Body of pancreas (tissue), 4 donors: ENCODE measurements at regions not wholly inside any gene's neighbourhood (a gene's known extent, or its start where the extent isn't known, plus 50 kb on each side); places are given as distances from the start of the nearest gene placed in this dataset.

ENCODE experiments used
- ATAC-seq: fragments of 150-250 bp; one replicate; pipeline ENCODE4 v1.9.1; 2016
- DNase-seq, 4 donors: peaks; one replicate each; pipeline ENCODE4 v3.0.0-alpha.2; 2019
- H3K27ac ChIP-seq, 4 donors: fragments of 200-600 bp; sonication (generic); 1 replicate in 3 of 4; 2 replicates in 1 of 4; pipeline versions ENCODE4 v1.5.1 to v1.6.1; 2016 to 2019; ENCODE audit warnings: mild to moderate bottlenecking in 1 of 4, mixed read lengths in 1 of 4, moderate library complexity in 1 of 4
- H3K27me3 ChIP-seq, 2 donors: fragments of 200-600 bp; sonication (generic); one replicate each; pipeline ENCODE4 v1.6.0; 2016; ENCODE audit warnings: mild to moderate bottlenecking in 1 of 2
- H3K36me3 ChIP-seq, 2 donors: fragments of 200-600 bp; sonication (generic); replicated peaks in 1 of 2; 2 replicates each; pipeline ENCODE4 v1.5.1; 2016; ENCODE audit warnings: low read depth in 2 of 2; ENCODE audit not compliant: insufficient read depth in 1 of 2
- H3K4me1 ChIP-seq: fragments of 200-600 bp; sonication (generic); one replicate; pipeline ENCODE4 v1.6.0; 2016
- H3K4me3 ChIP-seq, 2 donors: fragments of 200-600 bp; sonication (generic); 1 replicate in 1 of 2; 2 replicates in 1 of 2; pipeline ENCODE4 v1.5.1; 2016 to 2019
- H3K9me3 ChIP-seq, 3 donors: fragments of 200-600 bp; sonication (generic); 1 replicate in 2 of 3; 2 replicates in 1 of 3; pipeline ENCODE4 v1.5.1; 2016
- POLR2A ChIP-seq, 3 donors: fragments of 450-650 bp; IDR thresholded peaks; one replicate each; pipeline ENCODE4 v1.6.1; 2016; ENCODE audit warnings: antibody characterized with exemption in 3 of 3, mild to moderate bottlenecking in 2 of 3
- WGBS, 2 donors: methylation state at CpG; one replicate each; pipeline ENCODE4 v1.1.5; 2017; 5-methylcytosine and 5-hydroxymethylcytosine counted together
- intact Hi-C: fragments of 100-400 bp; cut with DNase I; formaldehyde crosslinking; loops from one replicate; pipeline ENCODE4 v1.15.1; 2023
- TF ChIP-seq, protein P1 (sequence below), 7 experiments: fragments of 450-650 bp in 4 of 7; fragments of 200-600 bp in 3 of 7; sonication (generic) in 3 of 7; IDR thresholded peaks; one replicate each; pipeline ENCODE4 v1.5.1; 2016 to 2019; ENCODE audit warnings: antibody characterized with exemption in 7 of 7

DNA sequence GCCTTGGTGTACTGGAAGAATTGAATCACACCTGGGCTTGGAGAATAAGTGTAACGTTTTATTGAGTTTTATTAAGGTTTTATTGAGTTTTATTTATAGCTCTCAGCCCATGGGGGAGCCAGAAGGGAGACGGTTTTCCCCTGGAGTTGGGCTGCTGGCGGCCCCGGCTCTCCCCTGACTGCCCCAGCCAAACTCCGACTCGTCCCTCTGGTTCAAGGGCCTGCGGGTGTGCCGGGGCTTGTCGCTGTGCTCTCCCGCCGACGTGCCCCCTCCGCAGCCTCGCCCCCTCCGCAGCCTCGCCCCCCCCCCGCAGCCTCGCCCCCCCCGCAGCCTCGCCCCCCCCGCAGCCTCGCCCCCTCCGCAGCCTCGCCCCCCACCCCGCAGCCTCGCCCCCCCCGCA, 326.1 kb upstream of the RTL1 start:
- ATAC-seq = no peak
- no peak for DNase-seq
- intact Hi-C loops = no loop called here
- Histone ChIP-seq H3K27ac (no peak overlapping the region), H3K4me1 (no peaks in the 10 kb centered on the region), H3K4me3 (no peak overlapping the region), H3K27me3 (no peaks in the 10 kb centered on the region), H3K36me3 (no peaks in the 10 kb centered on the region), H3K9me3 (no peaks in the 10 kb centered on the region)
- TF ChIP-seq, protein P1, sequence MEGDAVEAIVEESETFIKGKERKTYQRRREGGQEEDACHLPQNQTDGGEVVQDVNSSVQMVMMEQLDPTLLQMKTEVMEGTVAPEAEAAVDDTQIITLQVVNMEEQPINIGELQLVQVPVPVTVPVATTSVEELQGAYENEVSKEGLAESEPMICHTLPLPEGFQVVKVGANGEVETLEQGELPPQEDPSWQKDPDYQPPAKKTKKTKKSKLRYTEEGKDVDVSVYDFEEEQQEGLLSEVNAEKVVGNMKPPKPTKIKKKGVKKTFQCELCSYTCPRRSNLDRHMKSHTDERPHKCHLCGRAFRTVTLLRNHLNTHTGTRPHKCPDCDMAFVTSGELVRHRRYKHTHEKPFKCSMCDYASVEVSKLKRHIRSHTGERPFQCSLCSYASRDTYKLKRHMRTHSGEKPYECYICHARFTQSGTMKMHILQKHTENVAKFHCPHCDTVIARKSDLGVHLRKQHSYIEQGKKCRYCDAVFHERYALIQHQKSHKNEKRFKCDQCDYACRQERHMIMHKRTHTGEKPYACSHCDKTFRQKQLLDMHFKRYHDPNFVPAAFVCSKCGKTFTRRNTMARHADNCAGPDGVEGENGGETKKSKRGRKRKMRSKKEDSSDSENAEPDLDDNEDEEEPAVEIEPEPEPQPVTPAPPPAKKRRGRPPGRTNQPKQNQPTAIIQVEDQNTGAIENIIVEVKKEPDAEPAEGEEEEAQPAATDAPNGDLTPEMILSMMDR (IDR thresholded peaks at IDR 0.05) = no peak
- TF ChIP-seq POLR2A (IDR thresholded peaks at IDR 0.05) = no peak
- 62 to 82% methylated on average over 8 to 18 of the region's 27 CpGs for WGBS, 2 donors

DNA sequence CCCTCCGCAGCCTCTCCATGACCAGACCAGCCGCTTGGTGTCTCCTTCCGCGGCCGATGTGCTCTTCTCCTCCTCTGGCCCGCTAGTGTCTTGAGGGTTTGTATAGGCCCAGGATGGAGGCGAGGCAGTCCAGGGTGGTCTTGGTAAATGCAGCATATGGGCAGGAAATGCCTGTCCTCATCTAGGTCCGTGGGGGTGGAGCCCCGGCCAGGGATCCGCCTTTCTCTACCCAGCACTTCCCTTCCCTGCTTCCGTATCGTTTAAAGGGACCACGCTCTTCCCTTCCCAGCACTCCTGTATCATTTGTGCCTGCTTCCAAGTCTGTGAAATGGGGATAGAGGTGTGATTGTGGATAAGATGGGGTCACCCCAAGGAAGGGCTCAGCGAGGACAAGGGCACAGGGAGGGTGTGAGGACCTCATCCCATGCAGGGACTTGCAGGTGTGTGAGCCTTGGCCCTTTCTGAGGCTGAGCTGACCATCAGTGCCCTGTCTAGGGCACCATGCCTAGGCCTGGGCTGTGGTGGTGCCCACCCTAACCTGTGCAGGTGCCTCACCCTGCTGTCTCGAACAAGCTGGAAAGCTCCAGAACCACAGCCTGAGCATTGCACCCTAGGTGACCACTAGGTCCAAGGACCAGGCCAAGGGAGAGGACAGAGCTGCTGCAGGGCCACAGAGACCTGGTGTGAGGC, 326.8 kb upstream of the RTL1 start:
- H3K4me3 ChIP-seq = no peak overlapping the region
- 76 to 84% methylated on average over 9 of the region's 15 CpGs for WGBS, 2 donors

DNA sequence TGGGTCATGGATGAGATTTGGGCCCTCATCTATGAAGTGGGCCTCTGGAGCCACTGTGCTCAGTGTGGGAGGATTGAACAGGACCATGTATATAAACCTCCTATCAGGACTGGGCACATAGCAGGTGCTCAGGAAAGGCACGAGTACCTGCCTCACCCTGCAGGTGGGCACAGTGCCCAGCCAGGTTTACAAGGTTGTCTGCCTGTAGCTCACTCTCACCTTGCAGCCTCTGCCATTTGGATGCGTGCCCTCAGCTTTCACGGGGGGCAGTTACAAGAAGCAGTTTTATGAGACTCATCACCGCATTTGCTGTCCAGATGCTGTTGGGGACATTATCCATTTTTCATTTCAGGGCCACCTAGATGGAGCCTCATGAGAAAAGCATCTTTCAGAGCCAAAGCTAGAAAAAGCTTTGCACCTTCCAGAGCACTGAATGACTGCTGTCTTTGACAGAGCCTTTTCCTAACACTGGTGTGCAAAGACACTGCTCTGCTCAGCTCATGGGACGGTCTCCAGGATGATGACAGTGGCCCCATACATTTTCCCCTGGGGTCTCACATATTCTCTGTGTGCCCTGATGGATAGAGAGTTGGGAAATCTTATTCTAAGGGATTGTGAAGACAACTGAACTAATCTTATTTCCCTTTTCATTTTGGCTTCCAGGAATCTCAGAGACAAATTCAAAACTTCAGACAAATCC, 327.5 kb upstream of the RTL1 start:
- Histone ChIP-seq H3K36me3 (no peaks in the 10 kb centered on the region), H3K27me3 (no peaks in the 10 kb centered on the region), H3K27ac (no peak overlapping the region), H3K4me3 (no peak overlapping the region), H3K9me3 (no peaks in the 10 kb centered on the region), H3K4me1 (no peaks in the 10 kb centered on the region)
- DNase-seq (peak in 1 of 4 donors; percentile 7), ATAC-seq (no peak)
- TF ChIP-seq, protein P1 (IDR thresholded peaks at IDR 0.05) = no peak
- TF ChIP-seq POLR2A (IDR thresholded peaks at IDR 0.05) = no peak
- intact Hi-C loops = no loop called here
- 75 to 88% methylated on average over 4 to 5 of the region's 5 CpGs for WGBS, 2 donors

More for the DNA sequence above, 326.8 kb upstream of the RTL1 start:
- TF ChIP-seq POLR2A (IDR thresholded peaks at IDR 0.05) = no peak
- DNase-seq (peak in 1 of 4 donors; percentile 4), ATAC-seq (no peak)
- Histone ChIP-seq H3K4me1 (no peaks in the 10 kb centered on the region), H3K27ac (no peak overlapping the region), H3K36me3 (no peaks in the 10 kb centered on the region), H3K27me3 (no peaks in the 10 kb centered on the region), H3K9me3 (no peaks in the 10 kb centered on the region)
- intact Hi-C loops = no loop called here

DNA sequence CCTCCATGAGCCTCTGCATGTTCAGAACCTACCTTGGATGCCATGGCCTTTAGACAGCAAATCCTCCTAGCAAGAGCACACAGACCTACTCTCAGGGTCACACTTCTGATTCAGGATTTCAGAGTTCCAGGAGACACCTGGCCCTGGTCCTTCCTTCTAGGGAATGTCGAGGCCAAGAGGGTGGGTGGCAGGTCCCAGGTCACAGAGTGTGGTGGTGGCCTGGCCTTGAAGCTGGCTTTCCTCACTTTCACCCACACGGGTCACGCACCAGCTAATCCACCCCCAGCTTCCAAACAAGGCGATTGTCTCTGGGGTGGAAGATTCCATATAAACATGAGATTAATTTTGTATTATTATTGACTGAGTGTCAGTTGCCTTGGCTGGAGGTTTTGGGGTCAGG, 328.3 kb upstream of the RTL1 start:
- ATAC-seq (no peak), DNase-seq (no peak)
- Histone ChIP-seq H3K9me3 (no peaks in the 10 kb centered on the region), H3K36me3 (no peaks in the 10 kb centered on the region), H3K4me3 (no peak overlapping the region), H3K4me1 (no peaks in the 10 kb centered on the region), H3K27me3 (no peaks in the 10 kb centered on the region), H3K27ac (no peak overlapping the region)
- no peak for TF ChIP-seq POLR2A (IDR thresholded peaks at IDR 0.05)
- TF ChIP-seq, protein P1 (IDR thresholded peaks at IDR 0.05) = no peak
- whole genome bisulfite sequencing, 2 donors = 73 to 83% methylated on average over 4 of the region's 4 CpGs
- intact Hi-C loops = no loop called here

DNA sequence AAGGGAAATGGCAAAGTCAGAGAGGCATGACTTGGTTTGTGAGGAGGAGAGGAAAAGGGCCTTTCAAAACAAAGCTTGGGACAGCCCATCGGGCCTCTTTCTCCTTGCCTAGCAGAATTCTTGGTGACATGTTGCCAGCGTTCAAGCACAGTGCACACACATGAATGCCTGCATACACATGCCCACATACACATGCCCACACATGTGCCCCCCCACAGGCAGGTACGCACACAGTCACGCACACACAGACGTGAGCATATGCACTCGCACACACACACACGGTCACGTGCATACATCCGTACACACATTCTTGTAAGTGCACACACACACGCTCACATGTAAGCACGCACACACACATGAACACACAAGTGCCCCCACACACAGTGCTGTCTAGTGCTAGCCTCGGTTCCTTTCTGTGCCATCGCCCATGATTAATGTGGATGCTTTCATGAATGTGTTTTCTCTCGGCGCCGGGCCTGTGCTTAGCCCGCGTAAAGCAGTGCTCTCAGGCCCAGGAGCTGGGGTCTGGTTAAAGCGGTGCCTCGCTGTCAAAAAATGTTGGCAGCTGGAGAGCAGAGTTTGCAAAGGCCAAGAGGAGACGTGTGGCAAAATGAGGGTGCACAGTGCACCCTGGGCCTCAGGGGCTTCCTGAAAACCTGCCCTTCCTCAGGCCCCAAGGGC, 328.8 kb upstream of the DIO3 start:
- 79 to 81% methylated on average over 21 of the region's 21 CpGs for WGBS, 2 donors
- Histone ChIP-seq H3K27me3 (no peaks in the 10 kb centered on the region), H3K4me1 (no peaks in the 10 kb centered on the region), H3K36me3 (no peaks in the 10 kb centered on the region), H3K27ac (no peak overlapping the region), H3K9me3 (no peaks in the 10 kb centered on the region), H3K4me3 (no peak overlapping the region)
- DNase-seq (peak in 1 of 4 donors; percentile 3), ATAC-seq (no peak)
- intact Hi-C loops = no loop called here
- TF ChIP-seq, protein P1 (IDR thresholded peaks at IDR 0.05) = no peak
- no peak for TF ChIP-seq POLR2A (IDR thresholded peaks at IDR 0.05)
